Keratinocyte (primary cell): ENCODE measurements at regions not wholly inside any gene's neighbourhood (a gene's known extent, or its start where the extent isn't known, plus 50 kb on each side); places are given as distances from the start of the nearest gene placed in this dataset.

Experiments
- DNase-seq: peaks from one replicate; pipeline ENCODE4 v3.0.0-alpha.2; 2011; ENCODE audit warnings: low read depth, missing footprints, low spot score
- FAIRE-seq: peaks from 2 replicates; lab custom pipeline; 2011; peaks lifted over from hg19 to GRCh38; lab: Jason Lieb, UNC
- H2AFZ ChIP-seq: 2 replicates; pipeline ENCODE4 v1.6.0; 2012; ENCODE audit warnings: low read length, control low read depth, inconsistent platforms; ENCODE audit not compliant: control insufficient read depth
- H3K27ac ChIP-seq: 2 replicates; pipeline ENCODE4 v1.5.1; 2011; ENCODE audit warnings: low read length; ENCODE audit not compliant: control insufficient read depth, insufficient read depth
- H3K27me3 ChIP-seq: 3 replicates; pipeline ENCODE4 v1.6.0; 2011; ENCODE audit warnings: low read length; ENCODE audit not compliant: control insufficient read depth, insufficient read depth; ENCODE audit errors: extremely low read depth
- H3K36me3 ChIP-seq, 2 experiments: 2 replicates in 1 of 2; 3 replicates in 1 of 2; pipeline ENCODE4 v1.5.1; 2011; ENCODE audit warnings: low read length in 2 of 2, mild to moderate bottlenecking in 1 of 2; ENCODE audit not compliant: control insufficient read depth in 2 of 2, insufficient read depth in 2 of 2; ENCODE audit errors: extremely low read depth in 1 of 2
- H3K4me1 ChIP-seq: 3 replicates; pipeline ENCODE4 v1.5.1; 2011; ENCODE audit warnings: low read length; ENCODE audit not compliant: control insufficient read depth, insufficient read depth; ENCODE audit errors: extremely low read depth
- H3K4me2 ChIP-seq: 3 replicates; pipeline ENCODE4 v1.6.0; 2011; ENCODE audit warnings: low read depth, low read length; ENCODE audit not compliant: control insufficient read depth, insufficient read depth; ENCODE audit errors: extremely low read depth
- H3K4me3 ChIP-seq, 3 experiments: fragments of 200-600 bp in 1 of 3; sonication (generic) in 1 of 3; 2 replicates in 2 of 3; 3 replicates in 1 of 3; pipeline ENCODE4 v1.5.1; 2011 to 2016; ENCODE audit warnings: low read length in 3 of 3, mild to moderate bottlenecking in 3 of 3, control low read depth in 2 of 3, inconsistent platforms in 1 of 3, low read depth in 1 of 3, mixed read lengths in 1 of 3, mixed run types in 1 of 3, moderate library complexity in 1 of 3; ENCODE audit not compliant: control insufficient read depth in 2 of 3, insufficient read depth in 2 of 3; ENCODE audit errors: extremely low read depth in 1 of 3
- H3K79me2 ChIP-seq: 2 replicates; pipeline ENCODE4 v1.6.0; 2012; ENCODE audit warnings: low read length; ENCODE audit not compliant: control insufficient read depth, insufficient read depth
- H3K9ac ChIP-seq: 3 replicates; pipeline ENCODE4 v1.6.0; 2011; ENCODE audit warnings: low read length; ENCODE audit not compliant: control insufficient read depth, insufficient read depth; ENCODE audit errors: extremely low read depth
- H3K9me1 ChIP-seq: 3 replicates; pipeline ENCODE4 v1.6.0; 2011; ENCODE audit warnings: low read length; ENCODE audit not compliant: control insufficient read depth, insufficient read depth; ENCODE audit errors: extremely low read depth
- H3K9me3 ChIP-seq: 2 replicates; pipeline ENCODE4 v1.5.1; 2012; ENCODE audit warnings: low read depth, low read length; ENCODE audit not compliant: control insufficient read depth
- H4K20me1 ChIP-seq: 3 replicates; pipeline ENCODE4 v1.6.0; 2011; ENCODE audit warnings: low read length; ENCODE audit not compliant: control insufficient read depth, insufficient read depth; ENCODE audit errors: extremely low read depth
- EZH2 ChIP-seq: IDR thresholded peaks from one replicate; pipeline ENCODE4 v1.6.1; 2012; ENCODE audit warnings: inconsistent platforms, mild to moderate bottlenecking, low read length, moderate library complexity
- dilution Hi-C: fragments of 300-500 bp; cut with MboI; formaldehyde crosslinking; loops from one replicate; pipeline ENCODE4 v1.7.0; 2020; ENCODE audit warnings: low sequenced_read_pairs; ENCODE audit not compliant: extremely low pct_ligation_motif_present
- TF ChIP-seq, protein P1 (sequence below), 3 experiments: IDR thresholded peaks in 1 of 3; conservative IDR thresholded peaks in 1 of 3; optimal IDR thresholded peaks in 1 of 3; 2 replicates in 2 of 3; 3 replicates in 1 of 3; pipeline versions ENCODE3 to v1.5.1; 2011; ENCODE audit warnings: low read length in 3 of 3, mild to moderate bottlenecking in 3 of 3, moderate library complexity in 2 of 3, control low read depth in 1 of 3, inconsistent platforms in 1 of 3; ENCODE audit not compliant: insufficient read depth in 2 of 3; ENCODE audit errors: extremely low read depth in 1 of 3

DNA sequence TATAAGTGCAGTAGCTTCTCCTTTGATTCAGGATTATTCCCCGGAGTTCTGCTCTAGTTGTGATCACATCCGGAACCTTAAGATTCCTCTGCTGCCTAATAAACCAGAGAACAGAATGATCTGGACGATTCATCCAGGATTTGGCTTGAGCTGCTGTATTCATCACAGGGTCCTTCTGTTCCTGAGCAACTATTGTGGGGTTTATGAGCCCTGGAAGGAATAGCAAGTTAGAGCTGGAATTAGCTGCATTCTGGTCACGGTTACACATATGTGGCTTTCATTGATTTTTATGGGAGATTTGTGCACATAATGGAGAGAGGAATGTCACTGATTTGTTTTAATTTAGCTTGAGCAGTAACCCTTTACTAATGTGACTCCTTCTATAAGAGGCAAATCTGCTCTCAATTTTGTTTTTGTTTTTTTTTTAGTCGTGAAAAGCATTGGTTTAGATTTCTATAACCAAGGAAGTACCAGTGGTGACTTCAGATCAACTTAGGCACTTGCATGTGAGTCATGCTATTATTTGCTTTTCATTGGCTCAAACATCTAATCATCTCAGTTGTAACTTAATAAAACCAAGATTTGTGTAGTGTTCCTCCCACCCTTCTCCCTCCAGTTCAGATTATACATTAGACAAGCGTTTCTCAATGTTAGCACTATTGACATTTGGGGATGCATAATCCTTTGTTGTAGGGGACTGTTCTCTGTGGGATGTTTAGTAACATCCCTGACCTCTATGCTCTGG is 148.5 kb downstream of the OTOL1 start:
- H3K9me3 ChIP-seq, result no peaks in the 10 kb centered on the region
- no peaks in the 10 kb centered on the region for H3K27me3 ChIP-seq
- no peaks in the 10 kb centered on the region for H3K79me2 ChIP-seq
- no peak overlapping the region for H3K27ac ChIP-seq
- H3K4me2 ChIP-seq, result no peak overlapping the region
- dilution Hi-C loops, result no loop called here
- no peak for TF ChIP-seq EZH2
- TF ChIP-seq, protein P1, sequence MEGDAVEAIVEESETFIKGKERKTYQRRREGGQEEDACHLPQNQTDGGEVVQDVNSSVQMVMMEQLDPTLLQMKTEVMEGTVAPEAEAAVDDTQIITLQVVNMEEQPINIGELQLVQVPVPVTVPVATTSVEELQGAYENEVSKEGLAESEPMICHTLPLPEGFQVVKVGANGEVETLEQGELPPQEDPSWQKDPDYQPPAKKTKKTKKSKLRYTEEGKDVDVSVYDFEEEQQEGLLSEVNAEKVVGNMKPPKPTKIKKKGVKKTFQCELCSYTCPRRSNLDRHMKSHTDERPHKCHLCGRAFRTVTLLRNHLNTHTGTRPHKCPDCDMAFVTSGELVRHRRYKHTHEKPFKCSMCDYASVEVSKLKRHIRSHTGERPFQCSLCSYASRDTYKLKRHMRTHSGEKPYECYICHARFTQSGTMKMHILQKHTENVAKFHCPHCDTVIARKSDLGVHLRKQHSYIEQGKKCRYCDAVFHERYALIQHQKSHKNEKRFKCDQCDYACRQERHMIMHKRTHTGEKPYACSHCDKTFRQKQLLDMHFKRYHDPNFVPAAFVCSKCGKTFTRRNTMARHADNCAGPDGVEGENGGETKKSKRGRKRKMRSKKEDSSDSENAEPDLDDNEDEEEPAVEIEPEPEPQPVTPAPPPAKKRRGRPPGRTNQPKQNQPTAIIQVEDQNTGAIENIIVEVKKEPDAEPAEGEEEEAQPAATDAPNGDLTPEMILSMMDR (optimal IDR thresholded peaks at IDR 0.05 in 1 of 3, IDR thresholded peaks at IDR 0.05 in 1 of 3, conservative IDR thresholded peaks at IDR 0.05 in 1 of 3; ENCODE audit: extremely low read depth in 1 of 3, insufficient read depth in 2 of 3, low read length in 3 of 3), result no peak
- H3K4me1 ChIP-seq, result no peaks in the 10 kb centered on the region
- H3K9ac ChIP-seq, result no peak overlapping the region
- no peak overlapping the region for H3K4me3 ChIP-seq
- DNase-seq (no peak), FAIRE-seq (no peak)
- H3K36me3 ChIP-seq, result no peaks in the 10 kb centered on the region
- no peak overlapping the region for H2AFZ ChIP-seq
- H3K9me1 ChIP-seq, result no peaks in the 10 kb centered on the region
- no peaks in the 10 kb centered on the region for H4K20me1 ChIP-seq

DNA sequence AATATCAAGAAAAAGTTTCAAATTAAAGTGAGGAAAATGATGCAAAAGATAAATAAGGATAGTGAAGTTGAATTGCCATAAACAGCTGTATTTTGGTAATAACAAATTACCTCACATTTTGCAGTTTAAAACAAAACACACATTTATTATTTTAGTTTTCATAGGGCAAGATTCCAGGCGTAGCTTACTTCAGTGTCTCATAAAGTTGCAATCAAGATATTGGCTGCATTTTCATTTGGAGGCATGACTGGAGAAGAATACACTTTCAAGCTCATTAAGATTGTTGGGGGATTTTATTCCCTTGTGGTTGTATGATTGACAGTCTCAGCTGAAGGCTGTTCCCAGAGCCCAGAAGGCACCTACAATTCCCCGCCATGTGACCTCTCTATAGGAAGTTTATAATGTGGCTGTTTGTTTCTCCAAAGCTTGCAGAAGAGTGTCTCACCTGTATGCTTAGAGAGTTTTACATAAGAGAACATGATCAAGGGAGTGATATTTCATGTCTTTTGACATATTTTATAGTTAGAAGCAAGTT is 151.4 kb downstream of the OTOL1 start:
- Histone ChIP-seq H2AFZ (no peak overlapping the region), H3K27ac (no peak overlapping the region), H3K9ac (no peak overlapping the region), H3K79me2 (no peaks in the 10 kb centered on the region), H3K4me3 (no peak overlapping the region), H3K4me1 (no peaks in the 10 kb centered on the region), H3K4me2 (no peak overlapping the region), H4K20me1 (no peaks in the 10 kb centered on the region), H3K9me1 (no peaks in the 10 kb centered on the region), H3K27me3 (no peaks in the 10 kb centered on the region), H3K9me3 (no peaks in the 10 kb centered on the region), H3K36me3 (no peaks in the 10 kb centered on the region)
- TF ChIP-seq, protein P1 (optimal IDR thresholded peaks at IDR 0.05 in 1 of 3, IDR thresholded peaks at IDR 0.05 in 1 of 3, conservative IDR thresholded peaks at IDR 0.05 in 1 of 3; ENCODE audit: extremely low read depth in 1 of 3, insufficient read depth in 2 of 3, low read length in 3 of 3), result no peak
- no peak for DNase-seq
- no peak for FAIRE-seq
- dilution Hi-C loops, result no loop called here
